Activated T-helper 1 cell treated with anti-CD3 and anti-CD28 coated beads, Interleukin-12 subunit alpha, Interleukin-12 subunit beta, Interleukin-2, Interleukin-4 antibody, amounts not matched to agents 30 ng/mL and 10 ng/mL and 1 ng/mL, durations not matched to agents 14 hours and 24 hours and 36 hours (primary cell): ENCODE measurements at regions not wholly inside any gene's neighbourhood (a gene's known extent, or its start where the extent isn't known, plus 50 kb on each side); places are given as distances from the start of the nearest gene placed in this dataset.
"Not testable (repeated sequence)": the region's sequence is repeated elsewhere in the genome, so short reads cannot be mapped to it uniquely, and the experiment has no call there.

Experiments
- DNase-seq: peaks from one replicate; pipeline ENCODE4 v3.0.0; 2021; ENCODE audit warnings: low spot score
- H3K27ac Mint-ChIP-seq: one replicate; pipeline ENCODE4 v1.8.0; 2021; ENCODE audit warnings: mild to moderate bottlenecking, mixed read lengths
- H3K27me3 Mint-ChIP-seq: one replicate; pipeline ENCODE4 v1.8.0; 2022; ENCODE audit warnings: mild to moderate bottlenecking, moderate library complexity, mixed read lengths; ENCODE audit not compliant: insufficient read depth
- H3K36me3 Mint-ChIP-seq: one replicate; pipeline ENCODE4 v1.8.0; 2021; ENCODE audit warnings: low read depth, mixed read lengths
- H3K4me1 Mint-ChIP-seq: one replicate; pipeline ENCODE4 v1.8.0; 2021; ENCODE audit warnings: low read depth, mixed read lengths
- H3K4me3 Mint-ChIP-seq: one replicate; pipeline ENCODE4 v1.8.0; 2021; ENCODE audit warnings: mild to moderate bottlenecking, moderate library complexity, mixed read lengths
- H3K9me3 Mint-ChIP-seq: one replicate; pipeline ENCODE4 v1.8.0; 2021; ENCODE audit warnings: mixed read lengths
- intact Hi-C: fragments of 100-400 bp; cut with micrococcal nuclease; formaldehyde crosslinking; loops from one replicate; pipeline ENCODE4 v1.15.1; 2024

DNA sequence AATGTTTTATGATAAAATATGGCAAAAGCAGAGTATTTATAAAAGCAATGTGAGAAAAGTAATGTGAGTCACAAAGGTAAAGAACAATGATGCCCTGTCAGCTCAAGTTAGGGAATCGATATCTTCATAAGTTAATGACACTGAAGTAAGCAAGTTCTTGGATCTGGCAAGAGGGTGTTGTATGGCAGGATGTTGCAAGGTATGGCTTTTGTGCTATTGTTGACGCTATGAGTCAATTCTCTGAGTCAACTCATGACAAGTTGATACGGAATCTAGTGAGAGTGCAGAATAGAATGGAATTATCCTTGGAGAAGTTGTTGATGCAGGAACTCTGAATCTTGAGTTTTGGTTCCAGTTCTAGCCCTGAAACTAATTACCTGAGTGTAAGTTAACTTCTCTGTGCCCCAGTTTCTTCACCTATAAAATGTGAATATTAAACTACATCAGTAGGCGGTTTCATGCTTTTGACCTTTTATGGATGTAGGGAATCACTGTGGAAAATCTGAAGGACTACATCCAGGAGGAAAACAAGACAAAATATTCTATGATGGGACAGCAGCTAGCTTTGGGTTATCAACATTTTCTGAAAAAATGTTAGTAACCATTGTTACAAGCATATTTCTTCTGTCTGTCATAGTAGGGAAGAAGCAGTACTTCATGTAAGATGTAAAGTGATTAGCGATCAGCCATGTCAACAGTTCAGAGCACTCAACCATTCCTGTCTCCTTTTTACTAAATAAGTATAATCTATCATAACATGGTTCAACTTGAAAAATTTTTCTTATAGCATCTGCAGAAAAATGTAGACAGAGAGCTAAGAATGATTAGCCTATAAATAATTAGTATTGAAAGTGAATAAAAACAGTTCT, 96.9 kb downstream of the ATP6V1G3 start:
- DNase-seq = no peak
- no peak overlapping the region for H3K4me3 Mint-ChIP-seq
- no peaks in the 10 kb centered on the region for H3K9me3 Mint-ChIP-seq
- no peaks in the 10 kb centered on the region for H3K36me3 Mint-ChIP-seq
- H3K27me3 Mint-ChIP-seq = peaks cover 3% of the 10 kb centered on the region
- intact Hi-C loops = no loop called here
- H3K4me1 Mint-ChIP-seq = no peaks in the 10 kb centered on the region
- H3K27ac Mint-ChIP-seq = no peak overlapping the region

DNA sequence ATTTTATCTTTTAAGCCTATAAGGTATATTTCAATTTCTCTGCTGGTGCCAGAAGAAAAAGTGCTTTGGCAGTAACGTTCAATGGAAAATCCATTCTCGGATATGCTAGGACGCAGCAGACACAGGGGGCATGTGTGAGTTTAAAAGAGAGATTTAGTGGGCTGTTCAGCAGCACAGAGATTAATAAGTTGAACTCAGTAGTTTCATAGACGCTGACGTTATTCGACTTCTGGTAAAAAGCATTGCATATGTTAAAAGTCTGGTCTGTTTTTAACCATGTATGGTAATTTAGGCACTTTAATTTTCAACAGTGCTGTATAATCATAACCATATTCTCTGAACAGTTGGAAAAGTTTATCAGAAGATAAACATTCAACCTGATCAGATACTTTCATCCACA, 99.6 kb downstream of the ATP6V1G3 start:
- Mint-ChIP-seq H3K27me3 (peaks cover 2% of the 10 kb centered on the region), H3K4me1 (no peaks in the 10 kb centered on the region)
- DNase-seq = no peak

DNA sequence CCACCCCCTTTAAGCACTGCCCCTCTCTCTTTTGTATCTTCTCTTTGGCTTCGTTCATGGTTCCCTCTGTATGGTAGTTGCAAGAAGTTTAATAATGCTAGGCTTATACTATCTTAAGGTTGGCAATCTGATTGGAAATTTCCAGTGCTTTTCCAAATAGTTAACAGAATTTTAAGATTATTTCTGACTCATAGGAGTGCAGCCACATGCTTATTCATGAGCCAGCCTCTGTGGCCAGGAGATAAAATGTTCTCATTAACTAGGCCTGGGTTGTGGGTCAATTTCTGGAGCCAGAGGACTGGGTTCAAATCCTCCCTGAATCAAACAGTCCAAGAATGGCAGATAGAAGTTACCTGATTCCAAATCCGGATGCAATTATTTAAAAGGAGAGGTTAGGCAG, 103.1 kb downstream of the ATP6V1G3 start:
- Mint-ChIP-seq H3K9me3 (peaks cover under 1% of the 10 kb centered on the region), H3K27ac (no peak overlapping the region)

More for the DNA sequence above, 99.6 kb downstream of the ATP6V1G3 start:
- H3K9me3 Mint-ChIP-seq = no peaks in the 10 kb centered on the region
- no peak overlapping the region for H3K4me3 Mint-ChIP-seq
- no peak overlapping the region for H3K27ac Mint-ChIP-seq
- intact Hi-C loops = no loop called here
- no peaks in the 10 kb centered on the region for H3K36me3 Mint-ChIP-seq

DNA sequence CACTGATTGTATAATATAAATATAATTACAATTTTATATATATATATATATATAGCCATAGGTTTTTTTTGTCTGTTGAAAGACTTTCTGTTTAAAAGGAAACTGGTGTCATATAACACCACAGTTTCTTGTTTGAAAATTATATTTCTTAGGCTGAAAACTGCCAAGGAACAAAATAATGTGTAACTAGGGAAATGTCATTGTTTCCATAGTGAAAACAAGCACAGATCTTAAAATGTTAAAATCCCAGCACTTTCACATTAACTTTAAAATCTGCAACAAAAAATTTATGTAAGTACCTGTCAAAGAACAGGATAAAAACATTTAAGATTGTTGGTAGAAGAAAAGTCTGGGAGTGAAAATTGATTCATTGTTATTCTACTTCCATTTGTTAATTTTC, 104.2 kb downstream of the ATP6V1G3 start:
- Mint-ChIP-seq H3K4me3 (no peak overlapping the region), H3K36me3 (no peaks in the 10 kb centered on the region), H3K4me1 (no peaks in the 10 kb centered on the region), H3K9me3 (peaks cover 10% of the 10 kb centered on the region), H3K27ac (no peak overlapping the region), H3K27me3 (peaks cover 5% of the 10 kb centered on the region)
- intact Hi-C loops = no loop called here
- DNase-seq = no peak

More for the DNA sequence above, 103.1 kb downstream of the ATP6V1G3 start:
- intact Hi-C loops = no loop called here
- Mint-ChIP-seq H3K4me1 (no peaks in the 10 kb centered on the region), H3K36me3 (no peaks in the 10 kb centered on the region), H3K4me3 (no peak overlapping the region), H3K27me3 (peaks cover 7% of the 10 kb centered on the region)
- no peak for DNase-seq

DNA sequence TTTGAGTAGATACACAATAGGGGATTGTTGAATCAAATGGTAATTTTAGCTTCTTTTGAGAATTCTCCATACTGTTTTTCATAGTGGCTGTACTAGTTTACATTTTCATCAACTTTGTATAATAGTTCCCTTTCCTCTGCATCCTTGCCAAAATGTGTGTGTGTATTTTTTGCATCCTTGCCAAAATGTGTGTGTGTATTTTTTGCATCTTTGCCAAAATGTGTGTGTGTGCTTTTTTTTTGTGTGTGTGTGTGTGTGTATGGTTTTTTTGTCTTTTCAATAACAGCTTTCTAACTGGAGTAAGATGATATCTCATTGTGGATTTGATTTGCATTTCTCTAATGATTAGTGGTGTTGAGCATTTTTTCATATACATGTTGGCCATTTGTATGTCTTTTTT, 105.4 kb downstream of the ATP6V1G3 start:
- Mint-ChIP-seq H3K27me3 (peaks cover 5% of the 10 kb centered on the region), H3K27ac (no peak overlapping the region), H3K9me3 (peaks cover 10% of the 10 kb centered on the region), H3K4me1 (no peaks in the 10 kb centered on the region), H3K36me3 (no peaks in the 10 kb centered on the region), H3K4me3 (no peak overlapping the region)
- intact Hi-C loops = no loop called here
- no peak for DNase-seq

DNA sequence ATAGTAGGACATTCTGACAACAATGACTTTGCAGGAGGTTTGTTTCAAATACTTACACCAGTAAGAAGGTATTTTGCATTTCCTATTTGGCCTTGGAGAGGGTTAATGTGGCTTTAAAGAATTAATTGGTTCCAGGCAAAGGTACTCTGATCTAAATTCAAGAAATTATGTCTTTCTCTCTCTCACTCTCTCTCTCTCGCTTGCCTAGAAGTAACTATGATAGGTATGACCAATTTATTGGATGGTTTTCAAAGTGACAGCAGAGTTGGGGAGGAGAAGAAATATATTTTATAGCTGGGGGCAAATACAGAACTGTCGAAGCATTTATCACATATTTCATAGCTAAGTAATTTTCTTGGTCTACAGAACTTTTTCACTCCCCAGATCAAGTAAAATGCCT, 116.0 kb downstream of the ATP6V1G3 start:
- Mint-ChIP-seq H3K27ac (no peak overlapping the region), H3K27me3 (peaks cover 17% of the 10 kb centered on the region), H3K4me3 (no peak overlapping the region), H3K9me3 (no peaks in the 10 kb centered on the region), H3K4me1 (no peaks in the 10 kb centered on the region), H3K36me3 (no peaks in the 10 kb centered on the region)
- intact Hi-C loops = no loop called here
- no peak for DNase-seq

DNA sequence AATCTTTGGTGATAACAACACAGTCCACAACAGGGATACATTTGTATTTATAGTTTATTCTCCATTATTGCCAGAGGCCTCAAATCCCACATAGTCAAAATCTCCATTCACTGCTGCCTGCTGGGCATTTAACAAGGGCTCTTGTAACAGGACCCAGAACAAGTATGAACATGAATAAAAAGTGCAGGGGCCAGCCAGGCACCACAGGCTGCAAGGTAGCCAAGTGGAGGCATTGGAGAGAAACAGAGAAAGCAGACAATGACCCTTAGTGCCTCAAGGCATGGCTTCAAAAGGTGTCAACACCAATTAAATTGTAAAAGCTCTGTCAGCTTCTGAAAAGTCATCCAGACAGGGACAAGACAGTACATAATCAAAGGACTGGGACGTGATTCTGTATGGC, 116.8 kb downstream of the ATP6V1G3 start:
- DNase-seq = no peak
- H3K36me3 Mint-ChIP-seq = no peaks in the 10 kb centered on the region
- no peak overlapping the region for H3K4me3 Mint-ChIP-seq
- H3K27ac Mint-ChIP-seq = no peak overlapping the region
- intact Hi-C loops = no loop called here
- H3K9me3 Mint-ChIP-seq = no peaks in the 10 kb centered on the region
- no peaks in the 10 kb centered on the region for H3K4me1 Mint-ChIP-seq
- peaks cover 17% of the 10 kb centered on the region for H3K27me3 Mint-ChIP-seq

DNA sequence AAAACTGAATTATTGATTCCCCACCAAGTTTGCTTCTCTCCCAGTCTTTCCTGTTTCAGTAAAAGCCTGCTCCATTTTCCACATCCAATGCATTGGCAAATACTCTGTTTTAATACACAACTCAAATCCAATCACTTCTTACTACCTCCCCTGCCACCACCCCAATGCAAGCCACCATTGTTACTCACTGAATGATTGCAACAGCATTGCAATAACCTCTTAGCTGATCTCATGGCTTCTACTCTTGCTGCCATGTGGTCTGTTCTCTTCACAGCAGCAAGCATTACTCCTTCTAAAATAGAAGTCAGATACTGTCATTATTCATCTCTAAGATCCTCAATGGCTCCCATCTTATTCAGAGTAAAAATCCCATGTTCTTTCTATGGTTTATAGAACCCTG, 123.4 kb downstream of the ATP6V1G3 start:
- Mint-ChIP-seq H3K27ac (no peak overlapping the region), H3K36me3 (no peaks in the 10 kb centered on the region), H3K4me3 (no peak overlapping the region), H3K4me1 (no peaks in the 10 kb centered on the region), H3K9me3 (no peaks in the 10 kb centered on the region), H3K27me3 (peaks cover 24% of the 10 kb centered on the region)
- no peak for DNase-seq
- intact Hi-C loops = no loop called here

DNA sequence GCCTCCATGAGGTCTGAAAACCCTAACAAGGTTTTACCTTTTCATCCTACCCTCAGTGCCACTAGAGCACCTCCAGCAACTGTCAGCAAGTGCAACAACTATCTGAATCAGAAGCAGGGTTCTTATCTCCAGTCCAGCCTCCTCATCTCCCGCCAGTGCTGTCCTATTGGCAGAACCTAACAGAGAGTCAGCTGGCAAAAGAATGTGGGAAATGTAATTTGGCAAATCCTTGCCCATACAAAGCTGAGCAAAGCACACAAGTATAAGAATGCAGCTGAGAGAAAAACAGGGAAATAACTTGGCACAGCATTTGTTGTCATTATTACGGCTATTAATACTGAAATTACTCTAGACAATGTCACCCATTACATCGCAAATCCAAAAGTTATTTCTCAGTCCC, 124.2 kb downstream of the ATP6V1G3 start:
- H3K4me3 Mint-ChIP-seq = no peak overlapping the region
- H3K9me3 Mint-ChIP-seq = no peaks in the 10 kb centered on the region
- intact Hi-C loops = no loop called here
- H3K36me3 Mint-ChIP-seq = no peaks in the 10 kb centered on the region
- H3K27me3 Mint-ChIP-seq = peaks cover 21% of the 10 kb centered on the region
- no peak overlapping the region for H3K27ac Mint-ChIP-seq
- DNase-seq = no peak
- no peaks in the 10 kb centered on the region for H3K4me1 Mint-ChIP-seq

DNA sequence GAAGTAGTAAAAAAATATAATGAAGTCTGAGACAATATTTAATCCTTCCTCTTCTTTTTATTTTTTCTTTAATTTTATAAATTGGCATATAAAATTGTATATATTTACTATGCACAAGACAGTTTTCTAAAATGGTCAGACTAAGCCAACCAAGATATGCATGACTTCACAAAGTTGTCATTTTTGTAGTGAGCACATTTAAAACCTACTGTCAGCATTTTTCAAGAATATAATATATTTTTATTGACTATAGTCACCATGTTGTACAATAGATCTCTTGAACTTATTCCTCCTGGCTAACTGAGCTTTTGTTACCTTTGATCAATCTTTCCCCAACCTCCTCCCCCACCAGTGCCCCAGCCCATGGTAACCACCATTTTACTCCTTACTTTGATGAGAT, 129.2 kb downstream of the ATP6V1G3 start:
- peaks cover 11% of the 10 kb centered on the region for H3K27me3 Mint-ChIP-seq
- no peaks in the 10 kb centered on the region for H3K9me3 Mint-ChIP-seq
- no peaks in the 10 kb centered on the region for H3K4me1 Mint-ChIP-seq
- H3K4me3 Mint-ChIP-seq = no peak overlapping the region
- H3K27ac Mint-ChIP-seq = no peak overlapping the region
- no peaks in the 10 kb centered on the region for H3K36me3 Mint-ChIP-seq
- DNase-seq = no peak
- intact Hi-C loops = no loop called here

DNA sequence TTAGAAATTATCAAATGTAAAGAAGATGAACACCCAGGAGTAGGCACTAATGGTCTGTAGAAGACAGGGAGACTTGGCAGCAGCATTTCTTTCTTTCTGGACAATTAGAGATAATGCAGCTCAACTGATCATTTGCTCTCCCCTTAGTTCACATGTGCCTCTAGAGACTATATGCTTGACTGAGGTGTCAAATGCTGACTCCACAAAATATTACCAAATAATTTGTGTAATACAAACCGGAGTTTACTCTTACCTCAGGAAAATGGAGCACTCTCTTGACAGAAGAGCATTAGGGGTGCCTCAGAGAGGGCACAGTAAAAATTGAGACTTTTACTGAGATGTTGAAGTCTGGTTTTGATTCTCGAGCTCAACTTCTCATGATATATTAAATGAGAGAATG, 131.8 kb downstream of the ATP6V1G3 start:
- Mint-ChIP-seq H3K36me3 (no peaks in the 10 kb centered on the region), H3K27me3 (peaks cover 2% of the 10 kb centered on the region), H3K4me3 (no peak overlapping the region), H3K9me3 (no peaks in the 10 kb centered on the region), H3K27ac (no peak overlapping the region), H3K4me1 (no peaks in the 10 kb centered on the region)
- intact Hi-C loops = no loop called here
- no peak for DNase-seq

DNA sequence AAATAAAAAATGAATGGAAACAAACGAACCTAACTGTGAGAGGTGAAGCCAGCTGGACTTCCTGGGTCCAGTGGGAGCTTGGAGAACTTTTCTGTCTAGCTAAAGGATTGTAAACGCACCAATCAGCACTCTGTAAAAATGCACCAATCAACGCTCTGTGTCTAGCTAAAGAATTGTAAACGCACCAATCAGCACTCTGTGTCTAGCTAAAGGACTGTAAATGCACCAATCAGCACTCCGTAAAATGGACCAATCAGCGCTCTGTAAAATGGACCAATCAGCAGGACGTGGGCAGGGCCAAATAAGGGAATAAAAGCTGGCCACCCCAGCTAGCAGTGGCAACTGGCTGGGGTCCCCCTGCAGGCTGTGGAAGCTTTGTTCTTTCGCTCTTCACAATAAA, 135.8 kb downstream of the ATP6V1G3 start:
- H3K27ac Mint-ChIP-seq, H3K4me1 Mint-ChIP-seq, intact Hi-C loops, DNase-seq, H3K9me3 Mint-ChIP-seq, H3K36me3 Mint-ChIP-seq, H3K4me3 Mint-ChIP-seq, H3K27me3 Mint-ChIP-seq: not testable (repeated sequence)

DNA sequence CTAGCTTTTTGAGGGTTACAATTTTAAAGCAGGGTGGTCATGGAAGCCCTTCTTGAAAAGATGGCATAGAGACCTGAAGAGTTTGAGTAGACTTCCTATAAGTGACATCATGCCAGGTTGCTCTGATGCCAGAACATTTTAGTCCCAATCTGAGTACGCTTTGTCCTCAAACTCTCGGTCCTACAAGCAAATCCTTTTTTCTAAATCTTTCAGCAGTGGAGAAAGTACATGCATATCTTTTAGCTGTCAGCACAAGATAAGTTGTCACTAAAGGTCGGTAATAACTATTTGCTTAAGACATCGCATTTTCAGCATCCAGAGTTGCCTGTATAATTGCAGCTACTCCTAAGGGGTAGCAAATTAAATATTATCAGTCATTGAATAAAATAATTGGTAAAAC, 140.4 kb downstream of the ATP6V1G3 start:
- H3K27ac Mint-ChIP-seq = no peak overlapping the region
- H3K36me3 Mint-ChIP-seq = no peaks in the 10 kb centered on the region
- no peak for DNase-seq
- H3K9me3 Mint-ChIP-seq = no peaks in the 10 kb centered on the region
- no peak overlapping the region for H3K4me3 Mint-ChIP-seq
- peaks cover 12% of the 10 kb centered on the region for H3K27me3 Mint-ChIP-seq
- no peaks in the 10 kb centered on the region for H3K4me1 Mint-ChIP-seq
- intact Hi-C loops = no loop called here

DNA sequence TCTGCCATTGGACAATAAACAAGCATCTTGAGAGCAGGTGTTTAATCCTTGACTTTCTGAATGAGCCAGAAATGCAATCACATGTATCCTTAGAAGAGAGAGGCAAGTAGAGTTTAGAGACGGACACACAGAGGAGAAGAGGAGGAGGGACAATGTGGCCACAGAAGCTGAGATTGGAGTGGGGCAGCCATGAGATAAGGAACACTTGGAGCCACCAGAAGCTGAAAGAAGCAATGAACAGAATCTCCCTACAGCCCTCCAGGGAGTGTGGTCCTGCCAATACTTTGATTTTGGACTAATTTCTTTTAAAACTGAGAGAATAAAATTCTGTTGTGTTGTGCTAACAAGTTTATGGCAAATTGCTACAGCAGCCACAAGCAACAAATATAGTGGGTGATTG, 141.0 kb downstream of the ATP6V1G3 start:
- H3K27me3 Mint-ChIP-seq = peaks cover 12% of the 10 kb centered on the region
- H3K27ac Mint-ChIP-seq = no peak overlapping the region
- DNase-seq = no peak
- no peaks in the 10 kb centered on the region for H3K9me3 Mint-ChIP-seq
- H3K36me3 Mint-ChIP-seq = no peaks in the 10 kb centered on the region
- intact Hi-C loops = no loop called here
- H3K4me3 Mint-ChIP-seq = no peak overlapping the region
- H3K4me1 Mint-ChIP-seq = no peaks in the 10 kb centered on the region
